H1 (cell line): ENCODE measurements at regions not wholly inside any gene's neighbourhood (a gene's known extent, or its start where the extent isn't known, plus 50 kb on each side); places are given as distances from the start of the nearest gene placed in this dataset.

Source experiments
- CTCF ChIA-PET: fragments of 300-600 bp; sonication (Branson Sonifier 250); formaldehyde crosslinking; loops from one replicate; lab custom pipeline; 2021; ENCODE audit not compliant: partially characterized antibody; lab: Charles Lee
- POLR2A ChIA-PET: fragments of 300-600 bp; sonication (Branson Sonifier 250); formaldehyde crosslinking; loops from one replicate; lab custom pipeline; 2021; ENCODE audit warnings: inconsistent platforms; ENCODE audit not compliant: partially characterized antibody; lab: Charles Lee
- DNase-seq, 2 experiments: peaks; one replicate each; pipeline versions ENCODE4 v3.0.0 to v3.0.0-alpha.2; 2010 to 2022; ENCODE audit warnings: low spot score in 2 of 2, low read depth in 1 of 2, mixed read lengths in 1 of 2
- FAIRE-seq: peaks from 2 replicates; lab custom pipeline; 2011; peaks lifted over from hg19 to GRCh38; lab: Jason Lieb, UNC
- H2AFZ ChIP-seq: 2 replicates; pipeline ENCODE4 v1.8.1; 2012; ENCODE audit warnings: low read length, inconsistent platforms
- H2AK5ac ChIP-seq: 2 replicates; pipeline ENCODE4 v1.6.1; 2013; ENCODE audit warnings: low read depth, low read length
- H2BK120ac ChIP-seq: replicated peaks from 2 replicates; pipeline ENCODE3; 2013; ENCODE audit warnings: low read depth, low read length, inconsistent platforms
- H2BK12ac ChIP-seq: 2 replicates; pipeline ENCODE4 v1.6.1; 2013; ENCODE audit warnings: low read depth, low read length
- H2BK15ac ChIP-seq: 2 replicates; pipeline ENCODE4 v1.6.1; 2013; ENCODE audit warnings: low read length
- H2BK20ac ChIP-seq: 2 replicates; pipeline ENCODE4 v1.6.1; 2013; ENCODE audit warnings: low read length
- H2BK5ac ChIP-seq: 2 replicates; pipeline ENCODE4 v1.6.1; 2013; ENCODE audit warnings: low read depth, low read length
- H3K14ac ChIP-seq: 2 replicates; pipeline ENCODE4 v1.6.1; 2013; ENCODE audit warnings: inconsistent platforms; ENCODE audit not compliant: insufficient read length
- H3K18ac ChIP-seq: 2 replicates; pipeline ENCODE4 v1.6.1; 2013; ENCODE audit warnings: low read length; ENCODE audit errors: extremely low read depth
- H3K23ac ChIP-seq: 2 replicates; pipeline ENCODE4 v1.6.1; 2013; ENCODE audit warnings: inconsistent platforms; ENCODE audit not compliant: insufficient read length
- H3K23me2 ChIP-seq: 2 replicates; pipeline ENCODE4 v1.6.1; 2013; ENCODE audit warnings: low read depth, low read length
- H3K27ac ChIP-seq: 2 replicates; pipeline ENCODE4 v1.6.1; 2011; ENCODE audit warnings: low read depth, low read length, inconsistent platforms
- H3K27me3 ChIP-seq, 4 experiments: replicated peaks in 1 of 4; 1 replicate in 1 of 4; 2 replicates in 3 of 4; pipeline versions ENCODE4 v1.6.1 to v1.8.1; 2011 to 2013; ENCODE audit warnings: low read length in 3 of 4, mild to moderate bottlenecking in 3 of 4, inconsistent platforms in 2 of 4, mixed read lengths in 2 of 4, moderate library complexity in 1 of 4; ENCODE audit not compliant: control insufficient read depth in 3 of 4, insufficient read depth in 3 of 4; ENCODE audit errors: extremely low read depth in 1 of 4
- H3K36me3 ChIP-seq, 4 experiments: 2 replicates each; pipeline versions ENCODE4 v1.6.1 to v1.8.1; 2011 to 2013; ENCODE audit warnings: mild to moderate bottlenecking in 4 of 4, low read length in 3 of 4, moderate library complexity in 2 of 4, control low read depth in 1 of 4, inconsistent platforms in 1 of 4; ENCODE audit not compliant: insufficient read depth in 4 of 4, control insufficient read depth in 2 of 4
- H3K4ac ChIP-seq: replicated peaks from 2 replicates; pipeline ENCODE3; 2013; ENCODE audit warnings: low read length, low read depth, mixed read lengths, inconsistent platforms; ENCODE audit not compliant: insufficient read length
- H3K4me1 ChIP-seq, 4 experiments: replicated peaks in 1 of 4; 1 replicate in 1 of 4; 2 replicates in 3 of 4; pipeline versions ENCODE4 v1.6.1 to v1.8.1; 2011 to 2013; ENCODE audit warnings: low read length in 3 of 4, inconsistent platforms in 2 of 4, mixed read lengths in 1 of 4; ENCODE audit not compliant: insufficient read depth in 4 of 4, control insufficient read depth in 3 of 4
- H3K4me2 ChIP-seq, 2 experiments: 2 replicates each; pipeline versions ENCODE4 v1.6.1 to v1.8.1; 2011 to 2013; ENCODE audit warnings: low read depth in 2 of 2, low read length in 2 of 2, control low read depth in 1 of 2, inconsistent platforms in 1 of 2, mild to moderate bottlenecking in 1 of 2; ENCODE audit not compliant: insufficient read depth in 1 of 2
- H3K4me3 ChIP-seq, 4 experiments: fragments of 200-600, 300-600 bp in 1 of 4; sonication (generic), shearing (Covaris generic), sonication (Bioruptor Twin) in 1 of 4; 2 replicates each; pipeline versions ENCODE4 v1.5.1 to v1.8.1; 2011 to 2016; ENCODE audit warnings: low read length in 4 of 4, low read depth in 3 of 4, control low read depth in 2 of 4, inconsistent platforms in 2 of 4, mild to moderate bottlenecking in 2 of 4, mixed read lengths in 1 of 4, moderate library complexity in 1 of 4; ENCODE audit not compliant: insufficient read depth in 2 of 4; ENCODE audit errors: extremely low read depth in 1 of 4
- H3K56ac ChIP-seq: replicated peaks from 2 replicates; pipeline ENCODE3; 2013; ENCODE audit warnings: low read depth, mild to moderate bottlenecking, mixed read lengths, low read length, inconsistent platforms; ENCODE audit not compliant: insufficient read length
- H3K79me1 ChIP-seq: 2 replicates; pipeline ENCODE4 v1.6.1; 2013; ENCODE audit warnings: low read depth, low read length, control low read depth
- H3K79me2 ChIP-seq, 2 experiments: 2 replicates each; pipeline versions ENCODE4 v1.6.1 to v1.8.1; 2012 to 2013; ENCODE audit warnings: low read length in 2 of 2, mild to moderate bottlenecking in 2 of 2, inconsistent platforms in 1 of 2; ENCODE audit not compliant: insufficient read depth in 2 of 2, control insufficient read depth in 1 of 2
- H3K9ac ChIP-seq, 4 experiments: replicated peaks in 1 of 4; 1 replicate in 1 of 4; 2 replicates in 3 of 4; pipeline versions ENCODE4 v1.6.1 to v1.8.1; 2011 to 2013; ENCODE audit warnings: low read depth in 3 of 4, low read length in 3 of 4, control low read depth in 2 of 4, mild to moderate bottlenecking in 2 of 4, moderate library complexity in 2 of 4, inconsistent platforms in 1 of 4; ENCODE audit errors: extremely low read depth in 1 of 4
- H3K9me3 ChIP-seq, 2 experiments: 2 replicates each; pipeline versions ENCODE4 v1.6.1 to v1.8.1; 2012 to 2013; ENCODE audit warnings: mild to moderate bottlenecking in 2 of 2, moderate library complexity in 2 of 2, control low read depth in 1 of 2, inconsistent platforms in 1 of 2, low read depth in 1 of 2, low read length in 1 of 2, mixed read lengths in 1 of 2; ENCODE audit not compliant: insufficient read depth in 2 of 2
- H4K20me1 ChIP-seq, 2 experiments: replicated peaks in 1 of 2; 2 replicates each; pipeline versions ENCODE3 to v1.8.1; 2011 to 2013; ENCODE audit warnings: inconsistent platforms in 2 of 2, low read length in 2 of 2, mild to moderate bottlenecking in 1 of 2; ENCODE audit not compliant: insufficient read depth in 2 of 2, control insufficient read depth in 1 of 2
- H4K5ac ChIP-seq: 2 replicates; pipeline ENCODE4 v1.6.1; 2013; ENCODE audit warnings: low read length, low read depth, mixed read lengths, inconsistent platforms; ENCODE audit not compliant: insufficient read length
- H4K8ac ChIP-seq: 2 replicates; pipeline ENCODE4 v1.8.0; 2013; ENCODE audit warnings: mild to moderate bottlenecking, moderate library complexity, low read length, inconsistent platforms; ENCODE audit not compliant: insufficient read depth; ENCODE audit errors: extremely low read depth
- H4K91ac ChIP-seq: replicated peaks from 2 replicates; pipeline ENCODE3; 2013; ENCODE audit warnings: low read length, mixed read lengths, inconsistent platforms; ENCODE audit not compliant: insufficient read length
- CTCF ChIP-seq, 3 experiments: IDR thresholded peaks; 1 replicate in 2 of 3; 2 replicates in 1 of 3; pipeline versions ENCODE4 v1.5.1 to v1.6.1; 2011; ENCODE audit warnings: low read length in 3 of 3, mild to moderate bottlenecking in 3 of 3, inconsistent platforms in 2 of 3, low read depth in 1 of 3, moderate library complexity in 1 of 3; ENCODE audit not compliant: insufficient read depth in 1 of 3; ENCODE audit errors: control extremely low read depth in 1 of 3
- RAD21 ChIP-seq, 2 experiments: IDR thresholded peaks in 1 of 2; conservative IDR thresholded peaks in 1 of 2; 2 replicates each; pipeline ENCODE4 v1.6.1; 2011; ENCODE audit warnings: low read depth in 2 of 2, low read length in 2 of 2, improper control_type of control experiment in 1 of 2, inconsistent platforms in 1 of 2, mild to moderate bottlenecking in 1 of 2, moderate library complexity in 1 of 2
- WGBS, 2 experiments: shearing (Covaris generic) in 1 of 2; methylation state at CpG; one replicate each; pipeline versions ENCODE4 v1.1.6 to v1.1.7; 2013 to 2015; ENCODE audit warnings: low lambda C conversion rate in 2 of 2, mixed read lengths in 2 of 2, inconsistent platforms in 1 of 2, low coverage in 1 of 2, missing lambda C conversion rate in 1 of 2; ENCODE audit not compliant: insufficient replicate concordance in 2 of 2, insufficient coverage in 1 of 2, insufficient read length in 1 of 2; ENCODE audit errors: extremely low coverage in 1 of 2, missing lambda C conversion rate in 1 of 2; 5-methylcytosine and 5-hydroxymethylcytosine counted together

- Histone ChIP-seq H3K4me3 (no peak overlapping the region), H3K56ac (no peak overlapping the region)
- POLR2A ChIA-PET = no interaction called here
Measured at GRCh38 chr2:149904352-149905175, 317.0 kb upstream of the MMADHC start.

More at GRCh38 chr2:149904352-149905175, 317.0 kb upstream of the MMADHC start:
- no peaks in the 10 kb centered on the region for H3K9me3 ChIP-seq
- H2AFZ ChIP-seq = no peak overlapping the region
- H3K14ac ChIP-seq = no peak overlapping the region
- H3K23me2 ChIP-seq = no peaks in the 10 kb centered on the region
- no peak overlapping the region for H3K9ac ChIP-seq
- no peak overlapping the region for H3K27ac ChIP-seq
- H2BK15ac ChIP-seq = no peak overlapping the region
- 77% methylated on average over 7 of the region's 7 CpGs; no CpG with 5 or more reads in 1 of the 2 experiments for WGBS, 2 experiments
- no peak overlapping the region for H2BK120ac ChIP-seq
- no peak for DNase-seq
- peak overlapping the region; percentile 47 for H4K91ac ChIP-seq
- H4K8ac ChIP-seq = no peak overlapping the region
- H3K18ac ChIP-seq = no peak overlapping the region
- H3K4me2 ChIP-seq = no peak overlapping the region
- no peak overlapping the region for H4K5ac ChIP-seq
- no peaks in the 10 kb centered on the region for H3K36me3 ChIP-seq
- no peak overlapping the region for H3K4ac ChIP-seq
- H2BK20ac ChIP-seq = no peak overlapping the region
- no peaks in the 10 kb centered on the region for H3K27me3 ChIP-seq
- CTCF ChIA-PET = no interaction called here
- H3K79me2 ChIP-seq = no peaks in the 10 kb centered on the region
- H3K23ac ChIP-seq = no peak overlapping the region
- TF ChIP-seq CTCF (IDR thresholded peaks at IDR 0.05; ENCODE audit: control extremely low read depth in 1 of 3, insufficient read depth in 1 of 3, low read depth in 1 of 3, low read length in 3 of 3) = no peak
- TF ChIP-seq RAD21 (IDR thresholded peaks at IDR 0.05 in 1 of 2, conservative IDR thresholded peaks at IDR 0.05 in 1 of 2; ENCODE audit: low read depth in 2 of 2, low read length in 2 of 2) = peak; percentile 8 to 9; a peak in 1 of 4 replicates
- no peak overlapping the region for H2BK12ac ChIP-seq
- H3K79me1 ChIP-seq = no peaks in the 10 kb centered on the region
- no peaks in the 10 kb centered on the region for H4K20me1 ChIP-seq
- no peak overlapping the region for H2BK5ac ChIP-seq
- no peak overlapping the region for H2AK5ac ChIP-seq
- peaks cover 0 to 2% (median 0%) of the 10 kb centered on the region in 4 experiments; a peak in 2 of 7 replicates for H3K4me1 ChIP-seq
- no peak for FAIRE-seq
